BE2C (cell line): ENCODE measurements at regions not wholly inside any gene's neighbourhood (a gene's known extent, or its start where the extent isn't known, plus 50 kb on each side); places are given as distances from the start of the nearest gene placed in this dataset.

Source experiments
- DNase-seq: peaks from one replicate; pipeline ENCODE4 v3.0.0-alpha.2; 2020
- H3K27me3 ChIP-seq: fragments of 250-450 bp; sonication (Bioruptor Pico); 2 replicates; pipeline ENCODE4 v1.5.1; 2020; ENCODE audit warnings: mild to moderate bottlenecking
- H3K36me3 ChIP-seq: fragments of 250-450 bp; sonication (Bioruptor Pico); 2 replicates; pipeline ENCODE4 v1.5.1; 2020; ENCODE audit warnings: mild to moderate bottlenecking
- H3K4me1 ChIP-seq: fragments of 250-450 bp; sonication (Bioruptor Pico); 2 replicates; pipeline ENCODE4 v1.5.1; 2020
- H3K4me3 ChIP-seq: 2 replicates; pipeline ENCODE4 v1.5.1; 2011; ENCODE audit warnings: low read depth, low read length
- H3K9me3 ChIP-seq: fragments of 250-450 bp; sonication (Bioruptor Pico); 2 replicates; pipeline ENCODE4 v1.5.1; 2020
- CTCF ChIP-seq: IDR thresholded peaks from 2 replicates; pipeline ENCODE4 v1.5.1; 2012; ENCODE audit warnings: mild to moderate bottlenecking, low read depth, low read length

GRCh38 chr10:60664859-60665258 is 113.4 kb upstream of the CDK1 start:
- H3K4me3 ChIP-seq: no peak overlapping the region
- H3K36me3 ChIP-seq: no peaks in the 10 kb centered on the region
- DNase-seq: no peak
- no peak for TF ChIP-seq CTCF
- H3K9me3 ChIP-seq: no peaks in the 10 kb centered on the region
- no peaks in the 10 kb centered on the region for H3K27me3 ChIP-seq
- no peaks in the 10 kb centered on the region for H3K4me1 ChIP-seq

- no peak for TF ChIP-seq CTCF
- H3K9me3 ChIP-seq: no peaks in the 10 kb centered on the region
- no peak overlapping the region for H3K4me3 ChIP-seq
- DNase-seq: no peak
- no peaks in the 10 kb centered on the region for H3K36me3 ChIP-seq
- H3K4me1 ChIP-seq: no peaks in the 10 kb centered on the region
- H3K27me3 ChIP-seq: no peaks in the 10 kb centered on the region
Measured at GRCh38 chr10:60663850-60664249, 114.4 kb upstream of the CDK1 start.

GRCh38 chr10:60662917-60663614 is 115.2 kb upstream of the CDK1 start:
- Histone ChIP-seq H3K4me3 (no peak overlapping the region), H3K9me3 (no peaks in the 10 kb centered on the region), H3K27me3 (no peaks in the 10 kb centered on the region), H3K36me3 (no peaks in the 10 kb centered on the region), H3K4me1 (no peaks in the 10 kb centered on the region)
- TF ChIP-seq CTCF: no peak
- DNase-seq: no peak

GRCh38 chr10:60661637-60662036 is 116.6 kb upstream of the CDK1 start:
- DNase-seq: no peak
- H3K27me3 ChIP-seq: no peaks in the 10 kb centered on the region
- no peak for TF ChIP-seq CTCF

GRCh38 chr10:60660625-60661024 is 117.7 kb upstream of the CDK1 start:
- H3K27me3 ChIP-seq: no peaks in the 10 kb centered on the region

More at GRCh38 chr10:60661637-60662036, 116.6 kb upstream of the CDK1 start:
- no peaks in the 10 kb centered on the region for H3K36me3 ChIP-seq
- no peaks in the 10 kb centered on the region for H3K4me1 ChIP-seq
- no peaks in the 10 kb centered on the region for H3K9me3 ChIP-seq
- no peak overlapping the region for H3K4me3 ChIP-seq

More at GRCh38 chr10:60660625-60661024, 117.7 kb upstream of the CDK1 start:
- TF ChIP-seq CTCF: no peak
- no peaks in the 10 kb centered on the region for H3K4me1 ChIP-seq
- H3K9me3 ChIP-seq: no peaks in the 10 kb centered on the region
- H3K36me3 ChIP-seq: no peaks in the 10 kb centered on the region
- no peak overlapping the region for H3K4me3 ChIP-seq
- DNase-seq: no peak
